ENCODE measurements at regions not wholly inside any gene's neighbourhood (a gene's known extent, or its start where the extent isn't known, plus 50 kb on each side); places are given as distances from the start of the nearest gene placed in this dataset.
"Not testable (repeated sequence)": the region's sequence is repeated elsewhere in the genome, so short reads cannot be mapped to it uniquely, and the experiment has no call there.

GRCh38 chrX:152507168-152507567 lies 56.1 kb upstream of the GABRA3 start:
- H3K4me3 ChIP-seq (ENCODE audit: low read length); H3K9me3 ChIP-seq (replicated peaks; ENCODE audit: control insufficient read depth, low read depth, low read length); H3K36me3 ChIP-seq (ENCODE audit: control insufficient read depth, insufficient read depth, low read length); H3K27ac ChIP-seq (ENCODE audit: low read length); H3K4me1 ChIP-seq (ENCODE audit: control insufficient read depth, insufficient read depth, low read length); H3K27me3 ChIP-seq (ENCODE audit: control insufficient read depth, insufficient read depth, low read length); DNase-seq: not testable (repeated sequence)
- no CpG with 5 or more reads among the region's 2 CpGs for WGBS (ENCODE audit: insufficient coverage)

- H3K4me3 ChIP-seq (ENCODE audit: low read length): no peak overlapping the region
- H3K27me3 ChIP-seq (ENCODE audit: control insufficient read depth, insufficient read depth, low read length): no peaks in the 10 kb centered on the region
- no CpG with 5 or more reads among the region's 1 CpG for WGBS (ENCODE audit: insufficient coverage)
- DNase-seq: no peak
- H3K36me3 ChIP-seq (ENCODE audit: control insufficient read depth, insufficient read depth, low read length): no peaks in the 10 kb centered on the region
- no peak overlapping the region for H3K27ac ChIP-seq (ENCODE audit: low read length)
- no peaks in the 10 kb centered on the region for H3K4me1 ChIP-seq (ENCODE audit: control insufficient read depth, insufficient read depth, low read length)
- H3K9me3 ChIP-seq (replicated peaks; ENCODE audit: control insufficient read depth, low read depth, low read length): no peaks in the 10 kb centered on the region
Measured at GRCh38 chrX:152520653-152521052, 69.5 kb upstream of the GABRA3 start.

GRCh38 chrX:152528193-152528592 lies 77.1 kb upstream of the GABRA3 start:
- Histone ChIP-seq H3K9me3 (replicated peaks; ENCODE audit: control insufficient read depth, low read depth, low read length) (peaks cover 5% of the 10 kb centered on the region), H3K36me3 (ENCODE audit: control insufficient read depth, insufficient read depth, low read length) (no peaks in the 10 kb centered on the region), H3K27me3 (ENCODE audit: control insufficient read depth, insufficient read depth, low read length) (no peaks in the 10 kb centered on the region), H3K4me3 (ENCODE audit: low read length) (no peak overlapping the region), H3K4me1 (ENCODE audit: control insufficient read depth, insufficient read depth, low read length) (no peaks in the 10 kb centered on the region), H3K27ac (ENCODE audit: low read length) (no peak overlapping the region)
- no peak for DNase-seq

GRCh38 chrX:152530967-152531366 lies 79.9 kb upstream of the GABRA3 start:
- DNase-seq: no peak
- 90% methylated on average over 1 of the region's 2 CpGs for WGBS (ENCODE audit: insufficient coverage)
- H3K4me3 ChIP-seq (ENCODE audit: low read length): no peak overlapping the region
- H3K36me3 ChIP-seq (ENCODE audit: control insufficient read depth, insufficient read depth, low read length): no peaks in the 10 kb centered on the region
- no peaks in the 10 kb centered on the region for H3K27me3 ChIP-seq (ENCODE audit: control insufficient read depth, insufficient read depth, low read length)
- no peak overlapping the region for H3K27ac ChIP-seq (ENCODE audit: low read length)
- no peaks in the 10 kb centered on the region for H3K4me1 ChIP-seq (ENCODE audit: control insufficient read depth, insufficient read depth, low read length)
- peaks cover 5% of the 10 kb centered on the region for H3K9me3 ChIP-seq (replicated peaks; ENCODE audit: control insufficient read depth, low read depth, low read length)

- H3K4me1 ChIP-seq (ENCODE audit: control insufficient read depth, insufficient read depth, low read length): no peaks in the 10 kb centered on the region
- H3K9me3 ChIP-seq (replicated peaks; ENCODE audit: control insufficient read depth, low read depth, low read length): no peaks in the 10 kb centered on the region
- no peak overlapping the region for H3K27ac ChIP-seq (ENCODE audit: low read length)
- no peak overlapping the region for H3K4me3 ChIP-seq (ENCODE audit: low read length)
- peak; percentile 54 for DNase-seq
- no peaks in the 10 kb centered on the region for H3K36me3 ChIP-seq (ENCODE audit: control insufficient read depth, insufficient read depth, low read length)
- H3K27me3 ChIP-seq (ENCODE audit: control insufficient read depth, insufficient read depth, low read length): no peaks in the 10 kb centered on the region
- 20% methylated on average over 1 of the region's 2 CpGs for WGBS (ENCODE audit: insufficient coverage)
Measured at GRCh38 chrX:152537373-152537772, 86.3 kb upstream of the GABRA3 start.

GRCh38 chrX:152573866-152574265 lies 63.8 kb upstream of the GABRQ start:
- peaks cover 3% of the 10 kb centered on the region for H3K9me3 ChIP-seq (replicated peaks; ENCODE audit: control insufficient read depth, low read depth, low read length)
- H3K4me1 ChIP-seq (ENCODE audit: control insufficient read depth, insufficient read depth, low read length): no peaks in the 10 kb centered on the region
- no peak overlapping the region for H3K4me3 ChIP-seq (ENCODE audit: low read length)
- peak; percentile 16 for DNase-seq
- WGBS (ENCODE audit: insufficient coverage): 100% methylated on average over 1 of the region's 1 CpG
- peaks cover 2% of the 10 kb centered on the region for H3K27me3 ChIP-seq (ENCODE audit: control insufficient read depth, insufficient read depth, low read length)
- no peaks in the 10 kb centered on the region for H3K36me3 ChIP-seq (ENCODE audit: control insufficient read depth, insufficient read depth, low read length)
- H3K27ac ChIP-seq (ENCODE audit: low read length): no peak overlapping the region

GRCh38 chrX:152575331-152575730 lies 62.4 kb upstream of the GABRQ start:
- no peaks in the 10 kb centered on the region for H3K4me1 ChIP-seq (ENCODE audit: control insufficient read depth, insufficient read depth, low read length)
- peaks cover 2% of the 10 kb centered on the region for H3K27me3 ChIP-seq (ENCODE audit: control insufficient read depth, insufficient read depth, low read length)
- H3K9me3 ChIP-seq (replicated peaks; ENCODE audit: control insufficient read depth, low read depth, low read length): peaks cover 3% of the 10 kb centered on the region
- no CpG with 5 or more reads among the region's 1 CpG for WGBS (ENCODE audit: insufficient coverage)
- H3K36me3 ChIP-seq (ENCODE audit: control insufficient read depth, insufficient read depth, low read length): no peaks in the 10 kb centered on the region
- no peak overlapping the region for H3K27ac ChIP-seq (ENCODE audit: low read length)
- DNase-seq: no peak
- no peak overlapping the region for H3K4me3 ChIP-seq (ENCODE audit: low read length)

GRCh38 chrX:152587523-152587922 lies 50.2 kb upstream of the GABRQ start:
- DNase-seq; H3K36me3 ChIP-seq (ENCODE audit: control insufficient read depth, insufficient read depth, low read length); H3K4me3 ChIP-seq (ENCODE audit: low read length); H3K27ac ChIP-seq (ENCODE audit: low read length); H3K9me3 ChIP-seq (replicated peaks; ENCODE audit: control insufficient read depth, low read depth, low read length); H3K27me3 ChIP-seq (ENCODE audit: control insufficient read depth, insufficient read depth, low read length); H3K4me1 ChIP-seq (ENCODE audit: control insufficient read depth, insufficient read depth, low read length): not testable (repeated sequence)
- 100% methylated on average over 1 of the region's 3 CpGs for WGBS (ENCODE audit: insufficient coverage)

All from muscle of leg (tissue), 3 donors.